Mesodermal cell (in vitro differentiated cells): ENCODE measurements at regions not wholly inside any gene's neighbourhood (a gene's known extent, or its start where the extent isn't known, plus 50 kb on each side); places are given as distances from the start of the nearest gene placed in this dataset.
A peak's percentile ranks its signal among the peaks of the same experiment; 100 is the strongest.
"Not testable (repeated sequence)": the region's sequence is repeated elsewhere in the genome, so short reads cannot be mapped to it uniquely, and the experiment has no call there.

ENCODE experiments used
- H3K27ac ChIP-seq: 2 replicates; pipeline ENCODE4 v1.7.0; 2013; ENCODE audit warnings: mild to moderate bottlenecking, low read depth, low read length, moderate library complexity; ENCODE audit not compliant: severe bottlenecking
- H3K36me3 ChIP-seq: 2 replicates; pipeline ENCODE4 v1.7.1; 2013; ENCODE audit warnings: mild to moderate bottlenecking, low read length, moderate library complexity; ENCODE audit not compliant: control insufficient read depth, insufficient read depth
- H3K4me1 ChIP-seq: one replicate; pipeline ENCODE4 v1.7.1; 2013; ENCODE audit warnings: mild to moderate bottlenecking, low read length; ENCODE audit not compliant: insufficient read depth, control insufficient read depth, poor library complexity, severe bottlenecking
- H3K4me3 ChIP-seq: 2 replicates; pipeline ENCODE4 v1.7.0; 2013; ENCODE audit warnings: low read length, control low read depth, mild to moderate bottlenecking; ENCODE audit not compliant: insufficient read depth, poor library complexity, severe bottlenecking; ENCODE audit errors: extremely low read depth
- H3K9me3 ChIP-seq: 2 replicates; pipeline ENCODE4 v1.7.1; 2013; ENCODE audit warnings: mild to moderate bottlenecking, low read length, moderate library complexity; ENCODE audit not compliant: control insufficient read depth
- whole genome bisulfite sequencing, 2 experiments: methylation state at CpG; one replicate each; pipeline ENCODE4 v1.1.5; 2013; ENCODE audit warnings: missing lambda C conversion rate in 2 of 2; ENCODE audit not compliant: insufficient coverage in 2 of 2; 5-methylcytosine and 5-hydroxymethylcytosine counted together

DNA sequence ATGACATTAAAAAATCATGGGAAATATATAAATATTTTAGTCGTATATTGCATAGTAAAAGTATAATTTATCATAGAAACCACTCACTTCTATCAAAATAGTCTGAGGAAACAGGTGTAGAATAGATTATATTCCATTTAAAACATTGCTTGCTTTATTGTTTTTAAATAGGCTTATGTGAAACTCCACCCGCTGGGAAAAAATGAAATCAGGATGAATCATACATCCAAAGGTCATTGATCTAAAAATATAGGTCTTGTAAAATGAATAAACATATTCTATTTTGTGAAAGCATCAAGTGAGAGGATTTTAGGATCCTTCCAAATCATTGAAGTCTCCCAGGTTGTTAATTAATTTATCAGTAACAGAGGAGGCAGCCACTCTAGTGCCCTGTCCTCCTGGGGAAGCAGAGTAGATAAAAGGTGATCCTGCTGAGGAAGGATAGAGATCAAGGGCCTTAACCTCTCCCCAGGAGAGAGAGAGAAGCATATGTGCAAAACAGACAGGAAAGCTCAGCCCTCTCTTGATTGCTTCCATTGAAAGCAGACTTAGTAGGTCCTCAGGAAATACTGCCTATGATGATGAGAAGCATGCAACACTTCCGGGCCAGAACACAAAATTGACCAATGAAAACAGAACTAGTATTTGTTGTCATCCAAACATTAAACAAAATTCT, 96.8 kb upstream of the MAP9 start:
- Histone ChIP-seq H3K9me3 (no peaks in the 10 kb centered on the region), H3K4me1 (no peaks in the 10 kb centered on the region), H3K27ac (no peak overlapping the region), H3K4me3 (no peak overlapping the region), H3K36me3 (no peaks in the 10 kb centered on the region)
- WGBS, 2 experiments = 100% methylated on average over 1 of the region's 3 CpGs; no CpG with 5 or more reads in 1 of the 2 experiments

DNA sequence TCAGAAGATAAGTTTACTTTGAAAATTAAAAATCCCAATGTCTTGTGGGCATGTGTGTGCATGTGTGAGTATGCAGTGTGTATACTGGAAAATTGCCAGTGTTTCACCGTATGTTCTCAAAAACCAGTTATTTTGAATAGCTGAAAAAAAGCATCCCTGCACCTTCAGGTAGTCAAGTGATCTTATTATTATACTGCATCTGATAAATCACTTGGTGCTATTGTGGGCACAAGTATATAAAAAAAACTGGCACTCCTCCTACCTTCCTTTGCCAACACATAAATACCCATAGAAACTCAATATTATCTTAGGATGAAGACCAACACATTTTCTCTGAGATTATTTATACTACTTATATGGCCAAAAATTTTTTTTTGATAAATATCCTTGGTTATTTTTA, 91.5 kb upstream of the MAP9 start:
- Histone ChIP-seq H3K27ac (no peak overlapping the region), H3K4me1 (no peaks in the 10 kb centered on the region), H3K4me3 (no peak overlapping the region), H3K36me3 (no peaks in the 10 kb centered on the region), H3K9me3 (no peaks in the 10 kb centered on the region)
- 100% methylated on average over 1 of the region's 1 CpG; no CpG with 5 or more reads in 1 of the 2 experiments for WGBS, 2 experiments

DNA sequence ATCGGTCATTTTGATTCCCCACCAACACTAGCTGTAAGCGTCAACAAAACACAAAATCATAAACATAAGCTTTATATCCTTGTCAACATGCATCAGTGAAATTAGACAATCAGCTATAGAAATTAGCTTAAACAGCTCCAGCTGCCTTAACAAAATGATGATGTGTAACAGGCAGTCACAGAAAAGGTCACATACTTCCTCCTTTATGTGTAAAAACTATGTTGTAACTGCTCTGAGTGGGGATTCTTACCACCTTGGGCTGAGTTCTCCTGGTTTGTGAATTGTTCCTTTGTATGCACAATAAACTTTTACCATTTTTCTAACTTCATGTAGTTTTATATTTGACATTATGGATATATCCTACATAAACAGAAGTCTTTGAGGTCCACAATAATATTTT, 73.9 kb upstream of the MAP9 start:
- H3K36me3 ChIP-seq = no peaks in the 10 kb centered on the region

DNA sequence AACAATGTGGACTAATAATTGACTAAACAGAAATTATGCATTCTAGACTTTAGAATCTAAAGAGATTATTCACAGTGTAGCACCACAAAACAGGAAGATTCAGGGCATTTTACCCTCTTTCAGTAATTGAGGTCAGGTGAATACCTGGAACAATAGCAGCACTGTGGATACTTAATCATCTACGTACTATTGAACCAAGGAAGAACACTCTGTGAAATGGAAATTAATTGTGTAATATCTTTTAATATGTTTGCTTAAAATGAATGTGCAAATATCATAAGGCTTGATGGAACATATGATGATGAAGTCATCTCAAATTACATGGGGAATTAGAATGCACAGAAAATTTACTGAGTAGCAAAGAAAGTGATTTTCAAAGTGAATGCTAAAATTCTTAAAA, 68.5 kb upstream of the MAP9 start:
- no peak overlapping the region for H3K4me3 ChIP-seq
- no peaks in the 10 kb centered on the region for H3K9me3 ChIP-seq
- no peaks in the 10 kb centered on the region for H3K36me3 ChIP-seq
- WGBS, 2 experiments = no CpG with 5 or more reads among the region's 1 CpG
- H3K4me1 ChIP-seq = peaks cover 3% of the 10 kb centered on the region
- H3K27ac ChIP-seq = no peak overlapping the region

More for the DNA sequence above, 73.9 kb upstream of the MAP9 start:
- H3K9me3 ChIP-seq = no peaks in the 10 kb centered on the region
- H3K4me1 ChIP-seq = no peaks in the 10 kb centered on the region
- no peak overlapping the region for H3K27ac ChIP-seq
- no peak overlapping the region for H3K4me3 ChIP-seq
- 77 to 90% methylated on average over 2 of the region's 2 CpGs for WGBS, 2 experiments

DNA sequence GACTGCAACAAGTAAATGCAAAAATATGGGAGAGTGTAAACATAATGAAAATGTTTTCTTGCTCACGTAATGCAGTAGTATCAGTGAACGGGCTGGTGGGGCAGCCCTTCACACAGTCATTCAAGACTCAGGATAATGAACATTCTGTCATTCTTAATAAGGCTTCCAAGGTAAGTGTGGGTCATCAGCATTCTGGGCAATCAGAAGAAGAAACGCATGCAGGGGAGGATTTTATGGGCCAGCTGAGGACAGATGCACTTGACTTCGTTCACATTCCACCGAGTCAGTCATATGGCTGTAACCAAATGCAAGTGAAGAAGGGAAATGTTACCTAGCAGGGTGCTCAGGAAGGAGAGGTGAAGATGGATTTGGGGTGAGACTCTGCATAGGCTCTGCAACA, 68.0 kb upstream of the MAP9 start:
- Histone ChIP-seq H3K36me3 (no peaks in the 10 kb centered on the region), H3K9me3 (no peaks in the 10 kb centered on the region), H3K4me3 (no peak overlapping the region), H3K27ac (no peak overlapping the region), H3K4me1 (peaks cover 3% of the 10 kb centered on the region)
- 90 to 91% methylated on average over 4 of the region's 5 CpGs for WGBS, 2 experiments

DNA sequence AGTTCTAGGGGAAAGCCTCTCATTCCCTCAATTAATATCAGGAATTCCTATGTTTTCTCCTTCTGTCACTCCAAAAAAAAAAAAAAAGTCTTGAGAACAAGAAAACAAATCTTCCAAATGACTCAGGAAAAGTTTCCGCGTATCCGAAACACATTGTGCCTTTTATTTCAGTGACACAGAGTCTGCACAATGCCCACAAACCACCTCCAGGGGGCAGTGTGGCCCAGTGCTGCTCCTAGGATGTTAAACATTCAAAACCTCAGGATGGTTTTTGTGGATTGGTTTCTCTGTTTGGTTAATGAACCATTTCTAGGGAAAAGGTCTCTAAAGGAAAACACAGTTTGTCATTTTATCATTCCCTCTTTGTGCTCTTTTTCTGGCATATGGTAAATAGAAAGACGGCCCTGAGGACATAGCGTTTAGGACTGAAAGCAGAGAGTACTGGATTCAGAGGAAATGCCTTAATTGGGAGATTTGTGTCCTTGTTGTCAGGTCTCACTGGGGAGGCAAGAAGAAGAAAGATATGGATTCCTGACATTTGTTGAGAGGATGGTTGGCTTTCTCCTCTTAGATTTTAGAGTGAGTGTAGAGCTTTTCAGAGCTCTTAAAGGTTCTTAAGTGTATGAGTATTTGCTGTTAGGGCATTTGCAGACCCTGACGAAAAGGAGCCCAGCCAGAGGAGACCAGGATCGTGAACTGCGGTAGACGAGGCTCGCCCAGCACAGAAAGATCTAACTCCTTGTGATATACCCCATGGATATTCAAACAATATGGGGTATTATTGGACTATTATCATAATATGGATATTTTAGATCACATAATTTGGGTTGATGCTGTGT, 65.7 kb upstream of the MAP9 start:
- no peaks in the 10 kb centered on the region for H3K36me3 ChIP-seq
- H3K4me3 ChIP-seq = no peak overlapping the region
- 56 to 72% methylated on average over 2 to 5 of the region's 10 CpGs for WGBS, 2 experiments
- peak overlapping the region; percentile 41 for H3K27ac ChIP-seq
- H3K9me3 ChIP-seq = no peaks in the 10 kb centered on the region
- H3K4me1 ChIP-seq = peaks cover 3% of the 10 kb centered on the region

DNA sequence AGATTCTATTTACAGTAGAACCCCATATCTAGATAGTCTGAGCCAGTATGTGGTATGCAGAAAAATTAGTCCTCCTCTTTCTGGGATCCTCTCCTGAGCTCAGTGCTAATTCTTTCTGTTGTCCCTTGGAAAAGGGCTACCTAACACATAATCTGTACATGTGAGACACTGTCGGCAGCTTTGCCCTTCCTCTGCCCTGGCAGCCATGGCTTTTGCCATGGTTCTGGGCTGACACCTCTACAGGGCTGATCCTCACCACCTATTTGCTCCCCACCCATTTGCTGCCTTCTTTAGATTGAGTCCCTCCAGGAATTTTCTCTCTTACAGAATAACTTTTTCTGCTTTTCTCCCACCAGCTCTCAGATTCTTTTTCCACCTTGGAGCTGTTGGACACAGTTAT, 64.7 kb upstream of the MAP9 start:
- Histone ChIP-seq H3K4me1 (peaks cover 3% of the 10 kb centered on the region), H3K36me3 (no peaks in the 10 kb centered on the region), H3K9me3 (no peaks in the 10 kb centered on the region), H3K4me3 (no peak overlapping the region), H3K27ac (no peak overlapping the region)
- 82 to 92% methylated on average over 1 of the region's 1 CpG for WGBS, 2 experiments

DNA sequence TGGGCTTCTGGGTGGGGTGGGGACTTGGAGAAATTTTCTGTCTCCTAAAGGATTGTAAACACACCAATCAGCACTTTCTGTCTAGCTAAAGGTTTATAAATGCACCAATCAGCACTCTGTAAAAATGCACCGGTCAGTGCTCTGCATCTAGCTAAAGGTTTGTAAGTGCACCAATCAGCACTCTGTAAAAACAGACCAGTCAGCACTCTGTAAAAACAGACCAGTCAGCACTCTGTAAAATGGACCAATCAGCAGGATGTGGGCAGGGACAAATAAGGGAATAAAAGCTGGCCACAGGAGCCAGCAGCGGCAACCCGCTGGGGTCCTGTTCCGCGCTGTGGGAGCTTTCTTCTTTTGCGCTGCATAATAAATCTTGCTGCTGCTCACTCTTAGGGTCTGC, 63.0 kb upstream of the MAP9 start:
- H3K36me3 ChIP-seq, H3K27ac ChIP-seq, H3K9me3 ChIP-seq, H3K4me1 ChIP-seq, H3K4me3 ChIP-seq: not testable (repeated sequence)
- 96% methylated on average over 6 of the region's 6 CpGs for WGBS, 2 experiments

DNA sequence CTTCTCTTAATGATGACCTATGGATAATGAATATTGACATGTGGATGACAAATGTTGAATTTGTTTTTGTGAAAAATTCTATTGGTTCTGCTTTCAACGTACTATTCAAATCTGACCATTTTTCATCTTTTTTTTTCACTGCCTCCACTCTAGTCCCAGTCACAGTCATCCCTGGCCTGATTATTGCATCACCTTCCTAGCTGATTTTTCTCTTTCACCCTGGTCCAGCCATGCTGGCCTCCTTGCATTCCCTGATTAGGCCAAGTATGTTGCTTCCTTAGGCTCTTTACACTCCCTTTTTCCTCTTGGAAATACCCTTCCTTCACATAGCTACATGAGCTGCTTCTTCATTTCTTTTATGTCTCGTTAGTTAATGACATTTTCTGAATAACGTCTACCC, 58.1 kb upstream of the MAP9 start:
- WGBS, 2 experiments = 92% methylated on average over 2 of the region's 3 CpGs; no CpG with 5 or more reads in 1 of the 2 experiments

DNA sequence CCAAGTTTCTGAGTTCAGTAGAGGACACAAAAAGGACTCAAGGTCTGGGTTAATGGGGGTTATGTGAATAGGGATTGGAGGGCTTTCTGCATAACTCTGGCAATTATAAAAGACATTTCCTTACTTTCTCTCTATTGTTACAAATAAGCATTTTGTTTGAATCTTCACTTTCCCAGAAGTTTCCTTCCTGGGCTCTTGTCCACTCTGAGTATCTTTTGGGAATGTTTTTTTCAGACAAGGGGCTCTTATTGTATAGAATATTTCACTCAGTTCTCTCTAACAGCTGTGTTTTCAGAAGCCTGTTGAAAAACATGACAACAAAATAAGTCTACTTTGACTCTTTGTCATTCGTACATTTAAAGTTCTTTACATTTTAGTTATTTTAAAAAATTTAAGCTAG, 57.6 kb upstream of the MAP9 start:
- Histone ChIP-seq H3K27ac (no peak overlapping the region), H3K36me3 (no peaks in the 10 kb centered on the region), H3K4me1 (no peaks in the 10 kb centered on the region), H3K4me3 (no peak overlapping the region), H3K9me3 (no peaks in the 10 kb centered on the region)
- WGBS, 2 experiments = no CpG with 5 or more reads among the region's 1 CpG

More for the DNA sequence above, 58.1 kb upstream of the MAP9 start:
- no peaks in the 10 kb centered on the region for H3K36me3 ChIP-seq
- no peak overlapping the region for H3K27ac ChIP-seq
- no peak overlapping the region for H3K4me3 ChIP-seq
- H3K9me3 ChIP-seq = no peaks in the 10 kb centered on the region
- H3K4me1 ChIP-seq = no peaks in the 10 kb centered on the region
